Neural cell (in vitro differentiated cells): ENCODE measurements at regions not wholly inside any gene's neighbourhood (a gene's known extent, or its start where the extent isn't known, plus 50 kb on each side); places are given as distances from the start of the nearest gene placed in this dataset.

Source experiments
- H2AFZ ChIP-seq: fragments of 200-600, 300-800 bp; sonication (generic), shearing (Covaris generic); 2 replicates; pipeline ENCODE4 v1.6.0; 2014; ENCODE audit warnings: low read depth, mild to moderate bottlenecking, antibody characterized with exemption, low read length, moderate library complexity
- H3F3A ChIP-seq: fragments of 200-600 bp; shearing (Covaris generic); 2 replicates; pipeline ENCODE4 v1.6.1; 2016; ENCODE audit warnings: mild to moderate bottlenecking, moderate library complexity, mixed read lengths, antibody characterized with exemption, low read length; ENCODE audit not compliant: insufficient read depth, poor library complexity, severe bottlenecking
- H3K27ac ChIP-seq: fragments of 200-600, 300-800 bp; sonication (generic), shearing (Covaris generic); 2 replicates; pipeline ENCODE4 v1.5.1; 2014; ENCODE audit warnings: mild to moderate bottlenecking, low read length, moderate library complexity
- H3K27me3 ChIP-seq: fragments of 300-800, 200-600 bp; sonication (generic), shearing (Covaris generic); 2 replicates; pipeline ENCODE4 v1.6.0; 2014; ENCODE audit warnings: mild to moderate bottlenecking, low read depth, low read length, moderate library complexity; ENCODE audit not compliant: insufficient read depth
- H3K36me3 ChIP-seq: fragments of 300-800, 200-600 bp; sonication (generic), shearing (Covaris generic); 2 replicates; pipeline ENCODE4 v1.5.1; 2014; ENCODE audit warnings: mild to moderate bottlenecking, antibody characterized with exemption, low read length, moderate library complexity; ENCODE audit not compliant: insufficient read depth
- H3K4me2 ChIP-seq: fragments of 300-800, 200-600 bp; sonication (generic), shearing (Covaris generic); 2 replicates; pipeline ENCODE4 v1.6.0; 2014; ENCODE audit warnings: mild to moderate bottlenecking, low read length
- H3K4me3 ChIP-seq: fragments of 300-800, 200-600 bp; sonication (generic), shearing (Covaris generic); 2 replicates; pipeline ENCODE4 v1.5.1; 2014; ENCODE audit warnings: mild to moderate bottlenecking, low read length, moderate library complexity
- H3K79me2 ChIP-seq: fragments of 200-600 bp; shearing (Covaris generic); replicated peaks from 2 replicates; pipeline ENCODE4 v1.6.0; 2014; ENCODE audit warnings: mild to moderate bottlenecking, low read length, moderate library complexity; ENCODE audit not compliant: insufficient read depth
- H3K9ac ChIP-seq: fragments of 300-800, 200-600 bp; sonication (generic), shearing (Covaris generic); 2 replicates; pipeline ENCODE4 v1.6.1; 2016; ENCODE audit warnings: mild to moderate bottlenecking, low read length, mixed read lengths
- H3K9me2 ChIP-seq: fragments of 200-600 bp; shearing (Covaris generic); 2 replicates; pipeline ENCODE4 v1.6.1; 2016; ENCODE audit warnings: mild to moderate bottlenecking, low read length, mixed read lengths; ENCODE audit not compliant: insufficient read depth
- H3K9me3 ChIP-seq: fragments of 200-600, 300-800 bp; sonication (generic), shearing (Covaris generic); 2 replicates; pipeline ENCODE4 v1.6.1; 2016; ENCODE audit warnings: mild to moderate bottlenecking, mixed run types, low read length, moderate library complexity, mixed read lengths
- H4K20me1 ChIP-seq: fragments of 200-600 bp; shearing (Covaris generic); 2 replicates; pipeline ENCODE4 v1.6.1; 2016; ENCODE audit warnings: mild to moderate bottlenecking, mixed run types; ENCODE audit not compliant: insufficient read depth
- CTCF ChIP-seq: fragments of 450-650 bp; IDR thresholded peaks from 2 replicates; pipeline ENCODE4 v1.5.1; 2014; ENCODE audit warnings: antibody characterized with exemption, mild to moderate bottlenecking, moderate library complexity; ENCODE audit not compliant: poor library complexity, severe bottlenecking
- EP300 ChIP-seq: fragments of 450-650 bp; conservative IDR thresholded peaks from 2 replicates; pipeline ENCODE4 v1.6.1; 2014; ENCODE audit warnings: antibody characterized with exemption, mild to moderate bottlenecking, moderate library complexity; ENCODE audit not compliant: poor library complexity, severe bottlenecking
- EZH2 ChIP-seq: fragments of 200-600, 300-800 bp; shearing (Covaris generic), sonication (generic); IDR thresholded peaks from 2 replicates; pipeline ENCODE4 v1.6.1; 2014; ENCODE audit warnings: antibody characterized with exemption, low read length, borderline replicate concordance, mild to moderate bottlenecking; ENCODE audit not compliant: insufficient read depth, poor library complexity, severe bottlenecking
- MXI1 ChIP-seq: fragments of 450-650 bp; conservative IDR thresholded peaks from 2 replicates; pipeline ENCODE4 v1.6.1; 2014; ENCODE audit warnings: antibody characterized with exemption, mild to moderate bottlenecking; ENCODE audit not compliant: poor library complexity, severe bottlenecking
- POLR2AphosphoS5 ChIP-seq: IDR thresholded peaks from 2 replicates; pipeline ENCODE4 v1.6.1; 2012
- RAD21 ChIP-seq: fragments of 450-650 bp; conservative IDR thresholded peaks from 2 replicates; pipeline ENCODE4 v1.6.1; 2014; ENCODE audit warnings: antibody characterized with exemption, mild to moderate bottlenecking, moderate library complexity
- SMC3 ChIP-seq: fragments of 450-650 bp; conservative IDR thresholded peaks from 2 replicates; pipeline ENCODE4 v1.6.1; 2014; ENCODE audit warnings: antibody characterized with exemption, mild to moderate bottlenecking, moderate library complexity; ENCODE audit not compliant: poor library complexity
- TAF1 ChIP-seq: IDR thresholded peaks from 2 replicates; pipeline ENCODE4 v1.6.1; 2012; ENCODE audit warnings: low read depth
- TF ChIP-seq, protein P1 (sequence below): IDR thresholded peaks from 2 replicates; pipeline ENCODE4 v1.6.1; 2012; ENCODE audit warnings: borderline replicate concordance

DNA sequence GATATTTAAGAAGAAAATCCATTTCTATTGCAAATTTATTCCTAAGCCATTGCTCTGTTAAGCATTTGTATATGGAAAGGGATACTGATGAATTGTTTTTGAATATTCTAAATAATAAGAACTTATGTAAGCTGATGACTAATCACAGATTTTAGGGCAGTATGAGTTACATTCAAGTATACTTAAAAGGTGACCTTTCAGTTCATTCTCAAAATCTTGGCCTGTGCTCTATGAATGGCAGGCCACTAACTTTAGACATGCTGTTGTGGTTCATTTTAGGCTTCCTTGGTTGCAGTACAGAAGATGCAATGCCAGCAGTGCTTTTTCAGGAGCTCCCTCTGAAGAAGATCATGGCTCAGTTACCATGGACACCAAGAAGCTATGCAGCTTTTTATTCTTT, 380.4 kb downstream of the CENPW start:
- no peak overlapping the region for H2AFZ ChIP-seq
- no peak overlapping the region for H3K27ac ChIP-seq
- TF ChIP-seq SMC3: no peak
- TF ChIP-seq MXI1: no peak
- no peak for TF ChIP-seq CTCF
- TF ChIP-seq, protein P1, sequence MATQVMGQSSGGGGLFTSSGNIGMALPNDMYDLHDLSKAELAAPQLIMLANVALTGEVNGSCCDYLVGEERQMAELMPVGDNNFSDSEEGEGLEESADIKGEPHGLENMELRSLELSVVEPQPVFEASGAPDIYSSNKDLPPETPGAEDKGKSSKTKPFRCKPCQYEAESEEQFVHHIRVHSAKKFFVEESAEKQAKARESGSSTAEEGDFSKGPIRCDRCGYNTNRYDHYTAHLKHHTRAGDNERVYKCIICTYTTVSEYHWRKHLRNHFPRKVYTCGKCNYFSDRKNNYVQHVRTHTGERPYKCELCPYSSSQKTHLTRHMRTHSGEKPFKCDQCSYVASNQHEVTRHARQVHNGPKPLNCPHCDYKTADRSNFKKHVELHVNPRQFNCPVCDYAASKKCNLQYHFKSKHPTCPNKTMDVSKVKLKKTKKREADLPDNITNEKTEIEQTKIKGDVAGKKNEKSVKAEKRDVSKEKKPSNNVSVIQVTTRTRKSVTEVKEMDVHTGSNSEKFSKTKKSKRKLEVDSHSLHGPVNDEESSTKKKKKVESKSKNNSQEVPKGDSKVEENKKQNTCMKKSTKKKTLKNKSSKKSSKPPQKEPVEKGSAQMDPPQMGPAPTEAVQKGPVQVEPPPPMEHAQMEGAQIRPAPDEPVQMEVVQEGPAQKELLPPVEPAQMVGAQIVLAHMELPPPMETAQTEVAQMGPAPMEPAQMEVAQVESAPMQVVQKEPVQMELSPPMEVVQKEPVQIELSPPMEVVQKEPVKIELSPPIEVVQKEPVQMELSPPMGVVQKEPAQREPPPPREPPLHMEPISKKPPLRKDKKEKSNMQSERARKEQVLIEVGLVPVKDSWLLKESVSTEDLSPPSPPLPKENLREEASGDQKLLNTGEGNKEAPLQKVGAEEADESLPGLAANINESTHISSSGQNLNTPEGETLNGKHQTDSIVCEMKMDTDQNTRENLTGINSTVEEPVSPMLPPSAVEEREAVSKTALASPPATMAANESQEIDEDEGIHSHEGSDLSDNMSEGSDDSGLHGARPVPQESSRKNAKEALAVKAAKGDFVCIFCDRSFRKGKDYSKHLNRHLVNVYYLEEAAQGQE: no peak
- TF ChIP-seq POLR2AphosphoS5: no peak
- TF ChIP-seq EP300: no peak
- no peak for TF ChIP-seq RAD21
- no peak for TF ChIP-seq EZH2
- TF ChIP-seq TAF1: no peak
- H3K27me3 ChIP-seq: no peaks in the 10 kb centered on the region
- no peaks in the 10 kb centered on the region for H3K79me2 ChIP-seq
- no peak overlapping the region for H3K9ac ChIP-seq
- no peaks in the 10 kb centered on the region for H3K9me2 ChIP-seq
- no peaks in the 10 kb centered on the region for H4K20me1 ChIP-seq
- H3K36me3 ChIP-seq: no peaks in the 10 kb centered on the region
- H3K9me3 ChIP-seq: no peaks in the 10 kb centered on the region
- H3K4me2 ChIP-seq: no peak overlapping the region
- H3F3A ChIP-seq: no peaks in the 10 kb centered on the region
- no peak overlapping the region for H3K4me3 ChIP-seq

GRCh38 chr6:126721581-126722160, 381.8 kb downstream of the CENPW start:
- Histone ChIP-seq H3K36me3 (no peaks in the 10 kb centered on the region), H3K79me2 (no peaks in the 10 kb centered on the region), H3K9me3 (no peaks in the 10 kb centered on the region), H3K4me2 (no peak overlapping the region), H3K27me3 (no peaks in the 10 kb centered on the region), H3K9ac (no peak overlapping the region), H3K27ac (no peak overlapping the region), H2AFZ (no peak overlapping the region), H3K4me3 (no peak overlapping the region), H4K20me1 (no peaks in the 10 kb centered on the region), H3K9me2 (no peaks in the 10 kb centered on the region), H3F3A (no peaks in the 10 kb centered on the region)
- TF ChIP-seq POLR2AphosphoS5 (no peak), MXI1 (no peak), EP300 (no peak), CTCF (no peak), EZH2 (no peak), TAF1 (no peak), SMC3 (no peak), RAD21 (no peak)
- TF ChIP-seq, protein P1: no peak
